Heart left ventricle (tissue), 16 donors: ENCODE measurements at regions not wholly inside any gene's neighbourhood (a gene's known extent, or its start where the extent isn't known, plus 50 kb on each side); places are given as distances from the start of the nearest gene placed in this dataset.
A peak's percentile ranks its signal among the peaks of the same experiment; 100 is the strongest.

Experiments used
- ATAC-seq, 4 donors: fragments of 200-7000 bp; cut with Tn5 transposase; one replicate each; pipeline ENCODE4 v1.9.1; 2020 to 2022; ENCODE audit warnings: moderate library complexity in 4 of 4, mild to moderate bottlenecking in 3 of 4, moderate number of reproducible peaks in 1 of 4
- DNase-seq, 5 donors: peaks; one replicate each; pipeline ENCODE4 v3.0.0-alpha.2; 2020
- H3K27ac ChIP-seq, 12 donors: fragments of 200-600 bp; sonication (generic) in 4 of 12; one replicate each; pipeline versions ENCODE4 v1.5.0 to v1.8.0; 2016 to 2022; ENCODE audit warnings: mild to moderate bottlenecking in 2 of 12
- H3K27me3 ChIP-seq, 9 donors: fragments of 200-600 bp; sonication (generic) in 2 of 9; one replicate each; pipeline versions ENCODE4 v1.5.1 to v1.8.0; 2016 to 2022; ENCODE audit warnings: mild to moderate bottlenecking in 3 of 9
- H3K36me3 ChIP-seq, 9 donors: fragments of 200-600 bp; sonication (generic) in 2 of 9; one replicate each; pipeline versions ENCODE4 v1.5.0 to v1.8.0; 2018 to 2022; ENCODE audit warnings: mild to moderate bottlenecking in 2 of 9
- H3K4me1 ChIP-seq, 12 donors: fragments of 200-600 bp; sonication (generic) in 4 of 12; one replicate each; pipeline versions ENCODE4 v1.5.0 to v1.8.0; 2016 to 2022; ENCODE audit warnings: mild to moderate bottlenecking in 3 of 12
- H3K4me3 ChIP-seq, 12 donors: fragments of 200-600 bp; sonication (generic) in 4 of 12; one replicate each; pipeline versions ENCODE4 v1.5.0 to v1.8.0; 2017 to 2022; ENCODE audit warnings: mild to moderate bottlenecking in 9 of 12, moderate library complexity in 4 of 12
- H3K9me3 ChIP-seq, 12 donors: fragments of 200-600 bp; sonication (generic) in 4 of 12; one replicate each; pipeline versions ENCODE4 v1.5.0 to v1.8.0; 2016 to 2022; ENCODE audit warnings: mild to moderate bottlenecking in 1 of 12
- POLR2A ChIP-seq, 2 donors: fragments of 450-650 bp; IDR thresholded peaks; one replicate each; pipeline ENCODE4 v1.6.1; 2017; ENCODE audit warnings: antibody characterized with exemption in 2 of 2, mild to moderate bottlenecking in 2 of 2, moderate library complexity in 2 of 2
- WGBS, 4 donors: extraction: QIAGEN DNeasy Blood & Tissue Kit in 2 of 4; methylation state at CpG; one replicate each; pipeline versions ENCODE4 v1.1.5 to v1.1.7; 2013 to 2018; 5-methylcytosine and 5-hydroxymethylcytosine counted together
- intact Hi-C, 10 donors: fragments of 100-400 bp; cut with DNase I; formaldehyde crosslinking; loops; one replicate each; pipeline versions ENCODE4 v1.11.1 to v1.14.2; 2022
- TF ChIP-seq, protein P1 (sequence below), 12 donors: fragments of 200-600 bp; sonication (generic) in 4 of 12; IDR thresholded peaks; one replicate each; pipeline versions ENCODE4 v1.5.0 to v1.8.0; 2018 to 2022; ENCODE audit warnings: antibody characterized with exemption in 12 of 12, mild to moderate bottlenecking in 5 of 12
- donor health status: ischemic (EF 13 %, LVEDD 7.1; RV severe dilation, severe dysfunction).
- donor health status: healthy with polysubstance abuse.
- donor health status: DM: no; HTN: yes; CAD: no.
- donor health status: DM: no; HTN: no; CAD: no.
- donor health status: ischemic (EF 25% LVEDD 6.9; RV normal size, moderate dysfunction).
- donor health status: ischemic (EF 25% LVEDD 5.7; RV mildly dilated, moderate dysfunction).
- donor health status: healthy.
- donor health status: DM: yes; HTN: yes; CAD: no.
- donor health status: ischemic (EF 35%, LVEDD 5.7; RV mildly dilated, moderate dysfunction).
- donor health status: nonischemic (EF 11% LVEDD 7.7; RV severe dilation, severe dysfunction).
- donor health status: DM: yes; HTN: yes; CAD: no.
- donor health status: PGD.
- donor health status: ischemic (EF 29% LVEDD 5.4; RV normal size, mild dysfunction).
- donor health status: nonischemic (EF 23%, LVEDD 6.1; RV moderate dilation, normal function).

DNA sequence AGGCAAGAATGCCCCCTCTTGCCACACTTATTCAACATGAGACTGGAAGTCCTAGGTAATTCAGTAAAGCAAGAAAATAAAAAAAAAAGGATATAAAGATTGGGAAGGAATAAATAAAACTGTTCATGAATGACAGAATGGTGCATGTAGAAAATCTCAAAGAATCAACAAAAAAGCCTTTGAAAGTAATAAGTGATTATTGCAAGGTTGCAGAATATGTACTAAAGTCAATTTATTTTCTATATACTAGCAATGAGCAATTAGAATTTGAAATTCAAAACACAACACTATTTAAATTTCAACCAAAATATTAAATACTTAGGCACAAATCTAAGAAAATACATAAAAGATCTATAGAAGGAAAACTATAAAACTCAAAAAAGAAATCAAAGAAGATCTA, 58.6 kb downstream of the MAGEA10 start:
- no peak for TF ChIP-seq POLR2A (IDR thresholded peaks at IDR 0.05)
- TF ChIP-seq, protein P1, sequence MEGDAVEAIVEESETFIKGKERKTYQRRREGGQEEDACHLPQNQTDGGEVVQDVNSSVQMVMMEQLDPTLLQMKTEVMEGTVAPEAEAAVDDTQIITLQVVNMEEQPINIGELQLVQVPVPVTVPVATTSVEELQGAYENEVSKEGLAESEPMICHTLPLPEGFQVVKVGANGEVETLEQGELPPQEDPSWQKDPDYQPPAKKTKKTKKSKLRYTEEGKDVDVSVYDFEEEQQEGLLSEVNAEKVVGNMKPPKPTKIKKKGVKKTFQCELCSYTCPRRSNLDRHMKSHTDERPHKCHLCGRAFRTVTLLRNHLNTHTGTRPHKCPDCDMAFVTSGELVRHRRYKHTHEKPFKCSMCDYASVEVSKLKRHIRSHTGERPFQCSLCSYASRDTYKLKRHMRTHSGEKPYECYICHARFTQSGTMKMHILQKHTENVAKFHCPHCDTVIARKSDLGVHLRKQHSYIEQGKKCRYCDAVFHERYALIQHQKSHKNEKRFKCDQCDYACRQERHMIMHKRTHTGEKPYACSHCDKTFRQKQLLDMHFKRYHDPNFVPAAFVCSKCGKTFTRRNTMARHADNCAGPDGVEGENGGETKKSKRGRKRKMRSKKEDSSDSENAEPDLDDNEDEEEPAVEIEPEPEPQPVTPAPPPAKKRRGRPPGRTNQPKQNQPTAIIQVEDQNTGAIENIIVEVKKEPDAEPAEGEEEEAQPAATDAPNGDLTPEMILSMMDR (IDR thresholded peaks at IDR 0.05): no peak
- no peak for DNase-seq
- Histone ChIP-seq H3K4me3 (no peak overlapping the region), H3K27ac (no peak overlapping the region), H3K27me3 (no peaks in the 10 kb centered on the region), H3K9me3 (no peaks in the 10 kb centered on the region), H3K4me1 (no peaks in the 10 kb centered on the region), H3K36me3 (no peaks in the 10 kb centered on the region)
- no peak for ATAC-seq
- intact Hi-C loops: no loop called here

DNA sequence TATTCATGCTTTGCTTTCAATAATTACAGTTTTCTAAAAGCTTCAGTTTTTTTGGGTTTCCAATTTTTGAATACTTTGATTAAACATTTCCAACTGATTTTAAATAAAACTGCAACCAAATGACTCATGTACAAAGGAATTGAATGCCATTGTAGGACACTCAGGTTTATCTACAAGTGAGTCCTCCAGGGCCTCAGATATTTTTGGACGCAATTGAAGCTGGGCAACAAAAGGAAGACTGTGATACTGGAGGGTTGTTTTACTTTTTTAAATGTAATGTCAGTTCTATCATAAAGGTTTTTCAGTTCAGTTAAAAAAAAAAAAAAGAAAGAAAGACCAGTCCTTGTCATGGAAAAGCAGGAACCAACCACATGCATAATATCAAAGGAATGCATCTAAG, 64.2 kb downstream of the MAGEA10 start:
- no peaks in the 10 kb centered on the region for H3K36me3 ChIP-seq
- WGBS, 4 donors: 53 to 65% (median 59%) methylated on average over 1 of the region's 1 CpG
- intact Hi-C loops: no loop called here
- no peaks in the 10 kb centered on the region for H3K27me3 ChIP-seq
- DNase-seq: no peak
- no peak for ATAC-seq
- H3K4me3 ChIP-seq: no peak overlapping the region
- no peaks in the 10 kb centered on the region for H3K4me1 ChIP-seq
- H3K27ac ChIP-seq: peak overlapping the region in 2 of 12 donors; percentile 17 to 46
- no peaks in the 10 kb centered on the region for H3K9me3 ChIP-seq
- TF ChIP-seq, protein P1 (IDR thresholded peaks at IDR 0.05): no peak
- no peak for TF ChIP-seq POLR2A (IDR thresholded peaks at IDR 0.05)

DNA sequence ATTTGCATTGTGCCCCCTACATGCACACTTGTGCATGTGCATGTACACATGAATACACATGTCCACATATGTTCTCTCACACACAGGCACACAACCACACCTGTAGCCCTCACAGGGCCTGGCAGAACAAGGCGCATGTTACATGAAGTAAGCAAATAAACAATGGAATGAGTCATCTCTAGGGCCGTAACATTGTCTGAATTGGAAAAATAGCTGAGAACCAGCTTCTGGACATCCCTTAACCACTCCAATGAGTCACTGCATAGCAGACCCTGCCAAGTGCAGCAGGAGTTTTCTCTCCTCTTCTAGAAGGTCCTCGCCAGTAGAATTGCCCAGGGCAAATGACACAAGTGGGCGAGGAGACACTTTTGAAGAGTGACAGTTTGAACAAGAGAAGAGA, 66.1 kb downstream of the MAGEA10 start:
- no peaks in the 10 kb centered on the region for H3K9me3 ChIP-seq
- no peak overlapping the region for H3K27ac ChIP-seq
- H3K4me1 ChIP-seq: no peaks in the 10 kb centered on the region
- no peak overlapping the region for H3K4me3 ChIP-seq
- intact Hi-C loops: no loop called here
- H3K27me3 ChIP-seq: no peaks in the 10 kb centered on the region
- DNase-seq (peak in 1 of 5 donors; percentile 7), ATAC-seq (peak in 1 of 4 donors; percentile 30)
- H3K36me3 ChIP-seq: no peaks in the 10 kb centered on the region
- TF ChIP-seq, protein P1 (IDR thresholded peaks at IDR 0.05): no peak
- no peak for TF ChIP-seq POLR2A (IDR thresholded peaks at IDR 0.05)
- WGBS, 4 donors: 59 to 83% (median 65%) methylated on average over 4 of the region's 4 CpGs

DNA sequence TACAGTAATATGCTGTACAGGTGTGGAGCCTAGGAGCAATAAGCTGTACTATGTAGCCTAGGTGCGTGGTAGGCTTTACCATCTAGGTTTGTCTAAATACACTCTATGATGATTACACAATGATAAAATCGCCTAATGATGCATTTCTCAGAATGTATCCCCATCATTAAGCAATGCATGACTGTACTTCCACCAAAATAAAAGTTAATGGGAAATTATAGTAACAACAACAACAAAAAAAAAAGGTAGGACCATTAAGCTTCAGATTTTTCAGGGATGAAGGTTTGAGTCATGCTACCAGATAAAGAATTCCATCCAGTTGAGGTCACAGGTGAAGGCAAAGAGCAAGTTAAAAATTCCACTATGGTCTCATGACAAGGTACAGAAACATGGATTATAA, 68.2 kb downstream of the MAGEA10 start:
- Histone ChIP-seq H3K4me3 (no peak overlapping the region), H3K36me3 (no peaks in the 10 kb centered on the region), H3K9me3 (no peaks in the 10 kb centered on the region), H3K27me3 (no peaks in the 10 kb centered on the region), H3K27ac (no peak overlapping the region), H3K4me1 (no peaks in the 10 kb centered on the region)
- ATAC-seq (no peak), DNase-seq (no peak)
- WGBS, 4 donors: 55 to 84% (median 70%) methylated on average over 2 of the region's 2 CpGs
- intact Hi-C loops: no loop called here
- TF ChIP-seq, protein P1 (IDR thresholded peaks at IDR 0.05): no peak
- TF ChIP-seq POLR2A (IDR thresholded peaks at IDR 0.05): no peak
